ENCODE measurements at regions not wholly inside any gene's neighbourhood (a gene's known extent, or its start where the extent isn't known, plus 50 kb on each side); places are given as distances from the start of the nearest gene placed in this dataset.

DNA sequence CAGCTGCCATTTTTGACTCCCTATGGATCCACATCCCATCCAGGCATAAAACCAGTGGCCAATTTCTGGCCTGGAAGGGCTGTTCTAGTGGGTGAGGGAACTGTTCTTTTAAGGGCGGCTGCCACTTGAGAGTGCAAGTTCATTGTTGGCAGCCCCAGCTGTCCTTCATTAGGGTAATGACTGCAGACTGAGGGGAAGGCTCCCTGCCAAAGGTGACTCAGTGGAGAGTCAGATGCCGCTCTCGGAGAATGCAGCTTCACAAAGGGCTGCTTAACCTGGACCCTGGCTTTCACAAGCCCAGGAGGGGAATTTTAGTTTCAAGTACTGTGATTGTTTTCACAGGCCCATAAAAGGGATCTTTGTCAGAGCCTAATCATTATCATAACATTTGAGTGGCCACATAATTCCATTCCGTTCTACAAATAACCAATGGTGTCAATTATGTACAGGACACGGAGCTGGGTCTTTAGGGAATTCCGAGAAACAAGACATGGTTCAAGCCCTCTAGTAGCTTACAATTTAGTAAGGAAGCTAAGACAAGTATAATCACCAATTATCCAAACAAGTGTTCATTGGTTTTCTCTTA, 235.7 kb downstream of the CDCA7 start:
- peak; percentile 37 for DNase-seq (ENCODE audit: low read depth)

DNA sequence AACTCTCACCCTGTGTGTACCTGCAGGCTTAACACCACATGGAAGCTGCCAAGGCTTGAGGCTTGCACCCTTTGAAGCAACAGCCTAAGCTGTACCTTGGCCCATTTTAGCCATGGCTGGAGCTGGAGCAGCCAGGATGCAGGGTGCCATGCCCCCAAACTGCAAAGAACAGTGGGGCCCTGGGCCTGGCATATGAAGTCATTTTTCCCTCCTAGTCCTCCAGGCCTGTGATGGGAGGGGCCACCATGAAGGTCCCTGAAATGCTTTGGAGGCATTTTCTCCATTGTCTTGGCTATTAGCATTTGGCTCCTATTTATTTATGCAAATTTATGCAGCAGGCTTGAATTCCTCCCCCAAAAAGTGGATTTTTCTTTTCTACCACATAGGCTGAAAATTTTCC, 238.4 kb downstream of the CDCA7 start:
- DNase-seq (ENCODE audit: low read depth): no peak

DNA sequence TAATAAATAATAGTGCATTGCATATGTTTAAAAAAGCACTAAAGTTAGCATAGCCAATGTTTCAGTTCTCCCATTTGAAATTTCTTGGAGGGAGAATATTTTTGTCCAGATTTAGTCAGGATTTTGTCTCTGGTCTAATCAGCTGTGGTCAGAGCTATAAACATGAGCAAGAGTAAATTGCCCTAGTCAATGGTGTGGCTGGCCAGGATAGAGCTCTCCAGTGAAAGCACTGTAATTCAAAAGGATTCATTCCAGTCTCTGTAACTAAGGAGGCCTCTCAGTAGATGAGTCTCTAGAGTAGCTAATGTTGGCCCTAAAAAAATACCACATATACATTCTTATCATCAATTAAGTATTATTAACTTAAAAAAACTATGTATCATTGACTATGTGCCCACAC, 241.6 kb downstream of the CDCA7 start:
- no peak for DNase-seq (ENCODE audit: low read depth)

DNA sequence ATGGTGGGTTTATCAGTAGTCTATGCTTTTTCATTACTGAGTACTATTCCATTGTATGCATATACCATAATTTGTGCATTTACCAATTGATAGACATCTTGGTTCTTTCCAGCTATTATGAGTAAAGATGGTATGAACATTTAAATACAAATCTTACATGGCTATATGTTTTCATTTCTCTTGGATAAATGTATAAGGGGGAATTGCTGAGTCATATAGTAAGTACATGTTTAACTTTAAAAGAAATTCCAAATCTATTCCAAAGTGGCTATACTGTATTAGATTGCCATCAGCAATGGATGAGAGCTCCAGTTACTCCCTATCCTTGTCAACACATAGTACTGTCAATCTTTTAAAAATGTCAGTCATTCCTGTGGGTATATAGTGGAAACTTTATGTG, 243.9 kb downstream of the CDCA7 start:
- no peak for DNase-seq (ENCODE audit: low read depth)

DNA sequence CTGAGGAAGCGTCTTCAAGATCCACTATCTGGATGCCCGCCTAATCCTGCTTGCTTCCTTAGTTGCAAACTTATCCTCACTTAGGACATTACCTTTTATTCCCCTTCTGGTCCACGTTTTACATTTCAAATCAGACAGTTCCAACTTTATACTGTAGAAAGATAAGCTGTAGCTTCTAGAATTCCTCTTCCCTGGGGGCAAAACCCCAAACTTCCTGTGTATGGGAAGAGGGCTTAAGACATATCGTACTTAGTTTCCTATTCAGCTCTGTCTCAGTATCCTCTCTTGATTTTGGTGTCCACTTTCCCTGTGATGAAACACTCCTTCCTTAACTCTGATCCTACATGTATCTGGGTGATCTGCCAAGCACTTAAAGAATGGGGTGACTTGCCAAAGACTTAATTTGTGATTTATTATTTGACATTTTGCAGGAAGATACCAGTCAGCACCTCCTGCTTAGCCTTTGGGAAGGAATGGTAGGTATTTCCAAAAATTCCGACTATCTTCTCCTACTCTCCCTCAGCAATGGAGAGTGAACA, 245.2 kb downstream of the CDCA7 start:
- no peak for DNase-seq (ENCODE audit: low read depth)

DNA sequence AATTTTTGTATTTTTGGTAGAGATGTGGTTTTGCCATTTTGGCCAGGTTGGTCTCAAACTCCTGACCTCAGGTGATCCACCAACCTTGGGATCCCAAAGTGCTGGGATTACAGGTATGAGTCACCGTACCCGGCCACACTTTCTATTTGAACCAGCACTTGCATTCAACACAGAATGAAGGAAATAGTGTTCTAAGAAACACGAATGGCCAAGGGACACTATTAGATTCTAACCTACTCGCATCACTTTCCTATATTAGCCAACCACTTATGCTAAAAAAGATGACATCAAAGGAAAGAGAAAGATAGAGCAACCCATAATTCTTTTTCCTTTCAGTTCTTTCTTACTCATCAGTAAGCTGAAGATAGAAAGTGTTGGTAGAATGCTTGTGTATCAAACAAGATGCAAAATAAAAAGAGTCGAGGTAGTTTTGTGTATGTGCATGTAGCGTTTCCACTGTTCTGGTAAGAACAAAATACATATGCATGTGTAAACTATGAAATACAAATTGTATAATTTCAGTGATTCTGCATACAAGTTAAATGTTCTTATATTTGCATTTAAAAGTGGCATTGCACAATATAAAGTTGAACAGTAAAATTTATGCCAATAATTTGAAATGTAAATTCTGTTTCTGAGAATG, 247.6 kb downstream of the CDCA7 start:
- DNase-seq (ENCODE audit: low read depth): no peak

DNA sequence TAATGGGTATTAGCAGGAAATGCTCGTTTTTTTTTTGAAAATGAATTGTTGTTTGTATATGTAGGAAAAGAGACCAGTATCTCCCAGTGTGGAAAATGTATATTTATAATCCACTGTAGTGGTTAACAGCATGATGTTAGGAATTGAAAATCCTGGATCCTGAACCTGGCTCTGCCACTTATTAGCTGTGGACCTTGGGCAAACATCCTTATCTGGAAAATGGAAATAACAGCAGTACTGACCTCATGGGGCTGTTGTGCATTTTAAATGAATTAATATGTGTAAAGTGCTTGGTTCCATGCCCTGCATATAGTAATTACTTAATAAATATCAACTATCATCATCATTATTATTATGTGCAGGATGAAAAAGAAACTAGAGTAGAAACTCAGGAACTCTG, 251.3 kb downstream of the CDCA7 start:
- DNase-seq (ENCODE audit: low read depth): no peak

DNA sequence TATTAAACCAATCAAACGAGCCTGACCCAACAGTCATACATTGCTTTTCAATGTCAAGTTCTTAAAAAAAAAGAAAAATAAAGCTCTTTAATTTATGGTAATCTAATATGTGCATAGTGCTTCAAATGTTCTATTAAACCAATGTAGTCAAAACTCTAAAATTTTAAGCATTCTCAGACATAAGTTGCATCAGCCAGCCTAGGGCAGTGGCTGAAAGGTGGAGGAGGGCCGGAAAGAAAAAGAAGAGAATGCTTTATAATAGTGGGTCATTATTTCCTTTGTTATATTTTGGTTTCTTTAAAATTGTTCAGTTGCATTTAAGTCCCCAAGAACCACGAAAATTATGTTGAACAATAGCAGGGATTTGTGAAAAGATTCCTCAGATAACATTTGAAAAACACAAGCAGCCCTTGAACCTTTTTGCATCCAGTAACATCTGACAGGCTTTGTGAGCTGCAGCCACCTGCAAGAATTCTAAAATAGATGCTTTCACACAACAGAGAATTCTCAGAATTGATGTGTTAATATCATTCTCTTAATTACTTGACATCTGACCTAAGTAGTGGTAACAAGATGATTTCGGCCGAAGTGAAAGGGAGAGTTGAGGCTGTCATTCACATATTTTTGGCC, 252.1 kb downstream of the CDCA7 start:
- no peak for DNase-seq (ENCODE audit: low read depth)

DNA sequence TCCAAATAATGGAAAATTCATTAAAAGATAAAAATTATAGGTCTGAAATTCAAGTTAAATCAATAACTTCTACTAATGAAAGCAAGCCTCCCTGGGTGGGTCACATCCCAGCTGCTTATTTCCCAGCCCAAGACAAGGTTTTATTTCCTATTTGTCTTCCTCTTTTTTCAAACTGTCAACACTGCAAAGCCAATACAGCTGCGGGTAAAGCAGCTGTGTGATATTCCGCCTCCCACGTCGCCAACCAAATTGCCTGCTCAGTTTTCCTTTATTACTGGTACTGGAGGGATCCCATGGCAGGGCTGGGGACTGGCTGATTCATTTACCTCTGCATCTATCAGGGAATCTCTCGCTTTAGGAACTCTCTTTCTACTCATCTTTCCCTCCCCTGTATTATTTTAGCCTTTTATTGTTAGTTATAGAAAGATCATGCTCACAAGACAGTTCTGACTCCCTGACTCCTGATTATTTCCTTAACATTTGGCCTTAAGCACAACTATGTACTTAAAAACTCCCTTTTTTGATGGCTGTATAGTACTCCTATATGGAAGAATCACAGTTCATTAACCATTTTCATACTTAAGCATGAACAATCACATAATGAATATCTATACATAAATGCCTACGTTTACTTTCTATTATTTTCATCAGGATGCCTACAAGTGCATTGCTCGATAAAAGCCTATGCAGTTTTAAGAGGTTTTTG, 253.1 kb downstream of the CDCA7 start:
- DNase-seq (ENCODE audit: low read depth): no peak

DNA sequence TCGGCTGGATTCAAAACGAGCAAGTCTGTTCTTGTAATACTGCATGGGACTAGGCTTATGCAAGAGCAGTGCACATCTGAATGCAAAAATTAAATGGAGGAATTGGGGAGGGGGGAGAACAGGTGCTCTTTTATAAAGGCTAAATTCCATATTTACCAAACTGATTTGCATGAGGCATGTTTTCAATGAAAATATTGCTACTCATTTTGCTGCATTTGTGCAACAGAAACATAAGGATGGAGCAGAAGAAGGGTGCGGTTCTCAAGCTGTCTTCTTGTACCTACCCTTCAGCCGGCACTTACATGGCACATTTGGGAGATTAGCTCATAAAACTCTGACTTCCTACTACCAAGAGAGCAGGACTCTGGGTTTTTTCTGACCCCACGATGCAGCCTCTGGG, 256.4 kb downstream of the CDCA7 start:
- no peak for DNase-seq (ENCODE audit: low read depth)

DNA sequence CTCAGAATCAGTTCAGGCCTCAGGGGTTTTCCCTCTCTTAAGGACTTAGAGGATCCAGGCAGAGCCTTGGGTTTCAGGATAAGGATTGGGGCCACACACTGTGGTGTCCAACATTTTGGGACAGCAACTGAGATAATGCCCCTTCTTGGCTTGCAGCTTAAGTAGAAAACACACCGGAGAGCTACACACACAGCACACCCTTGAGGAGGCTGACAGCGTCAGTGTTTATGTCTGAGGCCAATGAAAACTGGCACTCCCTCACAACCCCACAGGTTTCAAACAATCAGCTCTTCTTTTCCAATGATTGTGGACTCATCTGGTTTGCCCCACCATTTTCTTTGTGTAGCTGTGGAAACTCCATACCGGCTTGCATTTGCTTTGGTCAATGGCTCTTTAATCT, 257.7 kb downstream of the CDCA7 start:
- no peak for DNase-seq (ENCODE audit: low read depth)

DNA sequence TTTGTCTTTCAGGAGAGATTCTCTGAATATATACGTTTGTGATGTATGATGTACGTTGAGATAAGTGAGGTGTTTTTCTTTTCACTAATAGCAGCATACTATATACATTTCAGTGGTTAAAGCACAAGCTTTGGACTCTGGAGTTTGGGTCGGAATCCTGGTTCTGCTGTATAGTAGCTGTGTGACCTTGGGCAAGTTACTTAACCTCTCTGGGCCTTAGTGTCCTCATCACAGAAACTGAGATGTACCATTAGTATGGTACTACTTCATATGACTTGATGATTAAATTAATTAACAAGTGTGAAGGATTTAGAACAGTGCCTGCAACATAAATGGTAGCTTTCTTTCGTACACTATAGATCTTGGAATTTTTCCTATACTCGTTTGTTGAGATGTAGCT, 258.7 kb downstream of the CDCA7 start:
- no peak for DNase-seq (ENCODE audit: low read depth)

DNA sequence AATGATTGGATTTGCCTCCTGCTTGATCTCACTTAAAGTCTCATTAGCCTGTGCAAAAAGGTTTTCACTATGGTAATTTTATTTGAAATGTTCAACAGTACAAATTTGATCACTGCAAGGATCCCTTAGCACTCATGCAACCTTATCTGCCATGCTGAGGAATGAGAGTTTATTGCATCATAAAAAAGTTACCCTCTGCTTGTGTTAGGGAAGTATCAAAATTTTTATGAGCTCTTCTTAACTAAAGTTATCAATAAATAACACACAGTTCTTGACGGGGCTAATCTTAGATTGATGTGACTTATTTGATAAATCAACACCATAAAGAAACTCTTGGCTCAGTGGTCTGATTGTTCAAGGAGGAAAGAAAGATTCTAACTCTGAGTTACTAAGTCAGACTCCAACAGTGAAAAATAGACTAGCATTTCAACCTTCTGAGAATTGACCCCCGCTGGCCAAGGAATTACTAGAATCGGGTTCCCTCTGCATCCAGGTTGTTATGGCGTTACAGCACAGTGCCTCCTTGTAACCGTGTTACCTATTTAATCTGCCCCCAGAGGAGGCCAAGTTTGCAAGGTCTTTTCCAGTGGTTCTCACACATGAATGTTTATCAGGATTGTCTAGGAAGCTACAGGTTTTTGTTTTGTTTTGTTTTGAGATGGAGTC, 259.7 kb downstream of the CDCA7 start:
- no peak for DNase-seq (ENCODE audit: low read depth)

DNA sequence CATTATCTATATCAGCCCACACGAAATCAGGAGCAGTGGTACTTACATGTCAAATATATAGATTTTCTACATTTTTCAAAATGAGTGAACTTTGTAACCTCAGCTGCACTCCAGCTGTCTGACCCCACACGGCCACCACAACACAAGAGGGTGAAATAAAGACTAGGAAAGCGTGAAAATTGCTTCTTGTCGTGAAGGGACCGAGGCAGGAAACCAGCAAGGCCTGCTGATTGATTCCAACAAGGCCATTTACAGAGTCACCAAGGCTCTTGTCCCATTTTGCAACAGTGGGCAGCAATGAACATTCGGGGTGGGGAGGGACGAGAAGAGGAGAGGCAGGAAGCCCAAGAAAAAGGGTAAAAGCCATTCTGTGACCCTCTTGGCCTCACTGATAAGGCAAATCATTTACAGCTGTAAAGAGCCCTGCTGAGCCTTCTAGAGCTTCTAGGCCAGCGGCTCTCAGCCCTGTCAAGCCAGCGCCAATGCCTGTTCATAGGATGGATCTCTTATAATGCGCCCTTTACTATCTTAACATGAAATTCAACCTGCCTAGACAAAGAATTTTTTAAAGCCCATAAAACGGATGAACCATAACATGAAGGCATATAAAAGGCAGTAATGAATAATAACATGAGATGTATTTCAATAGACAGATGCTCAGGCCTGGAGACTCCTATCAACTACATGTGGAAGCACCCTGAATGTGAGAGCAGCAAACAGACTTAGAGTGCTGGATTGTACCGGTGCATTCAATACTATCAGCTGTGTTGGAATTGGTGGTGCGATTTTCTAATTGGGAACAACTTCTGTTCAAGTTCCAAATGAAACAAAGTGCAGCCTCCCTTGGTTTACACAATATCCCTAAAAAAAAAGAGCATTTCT, 269.0 kb downstream of the CDCA7 start:
- DNase-seq (ENCODE audit: low read depth): no peak

DNA sequence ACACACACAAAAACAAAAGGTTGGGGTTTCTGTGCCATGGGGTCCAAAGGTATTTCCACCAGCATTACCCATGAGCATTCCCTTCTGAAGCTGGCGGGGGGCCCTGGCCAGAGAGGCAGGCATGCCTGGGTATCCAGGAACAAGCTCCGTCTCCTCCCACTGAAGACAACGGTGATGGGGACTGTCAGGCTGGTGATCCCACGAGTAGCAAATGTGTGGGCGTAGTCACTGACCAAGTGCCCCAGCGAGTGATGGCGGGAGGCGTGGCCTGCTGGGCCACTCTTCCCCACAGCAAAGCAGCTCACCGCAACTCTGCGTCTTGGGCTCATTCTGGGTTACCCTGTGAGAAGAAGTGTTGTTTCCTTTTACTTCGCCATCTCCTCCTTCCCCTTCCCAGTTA, 270.6 kb downstream of the CDCA7 start:
- DNase-seq (ENCODE audit: low read depth): no peak

DNA sequence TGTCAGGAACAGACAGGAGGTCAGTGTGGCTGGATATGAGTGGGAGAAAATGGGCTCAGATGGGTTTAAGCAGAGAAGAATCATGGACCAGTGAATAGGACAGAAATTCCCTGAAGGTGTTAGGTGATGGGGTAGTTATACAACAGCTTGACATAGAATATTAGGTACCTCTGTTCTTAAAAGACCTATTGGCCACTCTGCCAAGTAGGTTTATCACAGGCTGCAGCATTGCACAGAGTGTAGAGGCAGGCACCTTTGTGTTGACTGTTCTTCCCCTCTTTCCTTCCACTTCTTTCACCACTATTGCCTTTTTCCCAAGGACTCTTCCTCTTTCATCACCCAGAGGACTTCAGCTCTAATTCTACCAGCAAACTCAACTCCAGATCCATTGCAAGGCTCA, 274.4 kb downstream of the CDCA7 start:
- no peak for DNase-seq (ENCODE audit: low read depth)

DNA sequence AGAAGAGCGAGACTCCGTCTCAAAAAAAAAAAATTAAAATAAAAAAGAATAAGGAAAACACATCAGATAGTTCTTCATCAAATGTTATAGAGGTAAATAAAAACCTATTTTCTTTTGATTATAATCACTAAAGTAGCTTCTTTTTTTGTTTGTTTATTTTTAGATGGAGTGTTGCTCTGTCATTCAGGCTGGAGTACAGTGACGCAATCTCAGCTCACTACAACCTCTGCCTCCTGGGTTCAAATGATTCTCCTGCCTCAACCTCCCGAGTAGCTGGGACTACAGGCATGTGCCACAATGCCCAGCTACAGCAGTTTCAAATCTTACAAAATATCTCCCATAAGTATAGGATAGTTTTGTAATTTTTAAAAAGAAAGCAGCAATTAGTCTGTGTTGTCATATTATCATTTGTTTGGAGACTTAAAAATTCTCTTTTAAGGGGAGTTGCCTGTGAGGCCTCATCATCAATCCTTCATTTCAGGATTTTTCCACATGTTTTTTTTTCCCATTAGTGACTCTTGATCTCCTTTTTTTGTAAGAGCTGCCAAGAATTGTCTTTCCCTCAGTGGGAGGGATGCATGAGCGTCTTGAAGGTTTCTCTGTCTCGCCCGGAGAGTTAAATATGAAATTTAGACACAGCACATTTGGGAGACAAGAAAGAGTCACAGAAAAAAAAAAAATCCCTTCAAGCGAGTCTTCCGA, 275.9 kb downstream of the CDCA7 start:
- DNase-seq (ENCODE audit: low read depth): no peak

DNA sequence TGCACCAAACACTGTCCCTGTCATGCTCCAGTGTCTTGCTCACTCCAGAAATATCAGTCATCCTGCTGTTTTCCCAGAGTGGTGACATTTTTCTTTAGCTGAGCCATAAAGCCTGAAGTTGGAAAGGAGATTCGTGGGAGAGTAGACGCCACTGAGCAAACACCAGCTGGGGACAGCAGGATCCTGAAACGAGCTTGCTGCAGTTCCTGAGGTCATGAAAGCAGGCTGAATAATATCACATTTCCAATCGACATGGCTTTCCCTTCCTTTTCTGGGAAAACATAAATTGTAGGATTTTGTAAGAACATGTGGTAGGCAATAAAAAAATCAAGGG, 276.4 kb downstream of the CDCA7 start:
- DNase-seq (ENCODE audit: low read depth): no peak

DNA sequence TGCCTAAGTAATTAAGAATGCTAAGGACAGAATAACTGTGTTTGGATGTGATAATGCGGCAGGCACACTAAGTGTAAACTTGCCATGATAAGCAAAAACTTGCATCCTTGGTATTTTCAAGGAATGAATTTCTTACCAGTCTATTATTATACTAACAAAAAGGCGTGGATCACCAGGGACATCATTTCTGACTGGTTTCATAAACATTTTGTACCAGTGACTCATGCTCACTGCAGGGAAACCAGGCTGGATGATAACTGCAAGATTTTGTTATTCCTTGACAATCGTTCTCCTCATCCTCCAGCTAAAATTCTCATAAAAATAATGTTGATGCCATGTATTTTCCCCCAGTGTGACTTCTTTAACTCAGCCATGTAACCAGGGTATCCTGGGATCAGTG, 289.5 kb downstream of the CDCA7 start:
- DNase-seq (ENCODE audit: low read depth): peak; percentile 64

DNA sequence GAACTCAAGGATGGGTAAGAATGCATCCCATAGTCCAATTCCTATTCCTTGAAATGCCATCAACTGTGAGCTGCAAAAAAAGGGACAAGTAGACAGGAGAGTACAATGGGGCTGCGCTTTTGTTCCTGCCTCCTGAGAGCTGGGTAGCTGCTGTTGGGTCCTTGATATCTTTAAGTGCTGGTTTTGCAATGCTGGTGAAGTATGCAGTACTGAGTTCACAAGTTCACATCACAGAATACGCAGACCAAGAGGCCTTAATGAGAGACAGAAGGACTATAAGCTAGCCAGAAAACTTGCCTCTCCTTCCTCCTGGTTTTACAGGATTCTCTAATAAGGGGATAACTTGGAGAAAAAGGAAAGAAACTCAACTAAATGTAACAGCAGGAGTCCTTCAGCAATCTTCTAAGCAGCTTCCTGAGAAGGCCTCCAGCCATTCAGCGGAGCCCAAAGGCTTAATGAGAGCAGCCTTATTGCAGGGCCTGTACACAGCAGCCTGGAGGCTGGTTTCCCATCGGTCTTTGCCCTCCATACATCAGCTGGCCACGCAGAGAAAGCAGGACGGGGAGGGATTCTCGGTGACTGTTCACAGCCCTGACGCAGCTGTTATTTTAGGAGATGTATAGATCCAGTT, 293.1 kb downstream of the CDCA7 start:
- DNase-seq (ENCODE audit: low read depth): peak; percentile 81

Measured in amniotic epithelial cell (primary cell).